Brain pericyte (primary cell): ENCODE measurements at regions not wholly inside any gene's neighbourhood (a gene's known extent, or its start where the extent isn't known, plus 50 kb on each side); places are given as distances from the start of the nearest gene placed in this dataset.

Experiments
- DNase-seq: peaks from one replicate; pipeline ENCODE4 v3.0.0-alpha.2; 2012; ENCODE audit warnings: low read depth, low spot score

GRCh38 chr9:20117986-20118385 is 329.1 kb upstream of the SLC24A2 start:
- DNase-seq = no peak

- no peak for DNase-seq
These were observed 328.6 kb upstream of the SLC24A2 start for GRCh38 chr9:20117482-20117881.

GRCh38 chr9:20114974-20115373 is 326.1 kb upstream of the SLC24A2 start:
- no peak for DNase-seq

- no peak for DNase-seq
These were observed 323.5 kb upstream of the SLC24A2 start for GRCh38 chr9:20112205-20112783.

- no peak for DNase-seq
These were observed 322.5 kb upstream of the SLC24A2 start for GRCh38 chr9:20111173-20111843.

- no peak for DNase-seq
These were observed 306.7 kb upstream of the SLC24A2 start for GRCh38 chr9:20095430-20096092.

GRCh38 chr9:20092561-20092960 is 303.7 kb upstream of the SLC24A2 start:
- no peak for DNase-seq

- DNase-seq = no peak
These were observed 298.6 kb upstream of the SLC24A2 start for GRCh38 chr9:20087481-20087880.

- DNase-seq = no peak
These were observed 297.0 kb upstream of the SLC24A2 start for GRCh38 chr9:20085842-20086241.

- no peak for DNase-seq
These were observed 295.3 kb upstream of the SLC24A2 start for GRCh38 chr9:20084125-20084524.

GRCh38 chr9:20083390-20083789 is 294.6 kb upstream of the SLC24A2 start:
- DNase-seq = no peak

- no peak for DNase-seq
These were observed 294.0 kb upstream of the SLC24A2 start for GRCh38 chr9:20082831-20083230.

- no peak for DNase-seq
These were observed 293.6 kb upstream of the SLC24A2 start for GRCh38 chr9:20082406-20082805.

GRCh38 chr9:20078246-20078645 is 289.4 kb upstream of the SLC24A2 start:
- DNase-seq = no peak

GRCh38 chr9:20074291-20074690 is 285.5 kb upstream of the SLC24A2 start:
- DNase-seq = no peak

- DNase-seq = no peak
These were observed 281.5 kb upstream of the SLC24A2 start for GRCh38 chr9:20070336-20070735.

GRCh38 chr9:20065796-20066700 is 277.2 kb upstream of the SLC24A2 start:
- DNase-seq = no peak

- DNase-seq = no peak
These were observed 276.2 kb upstream of the SLC24A2 start for GRCh38 chr9:20065046-20065445.

GRCh38 chr9:20054734-20055133 is 265.9 kb upstream of the SLC24A2 start:
- DNase-seq = no peak

GRCh38 chr9:20048985-20049384 is 260.1 kb upstream of the SLC24A2 start:
- no peak for DNase-seq

GRCh38 chr9:20048437-20048836 is 259.6 kb upstream of the SLC24A2 start:
- no peak for DNase-seq

GRCh38 chr9:20044686-20045085 is 255.8 kb upstream of the SLC24A2 start:
- DNase-seq = no peak
